ENCODE measurements at regions not wholly inside any gene's neighbourhood (a gene's known extent, or its start where the extent isn't known, plus 50 kb on each side); places are given as distances from the start of the nearest gene placed in this dataset.

DNA sequence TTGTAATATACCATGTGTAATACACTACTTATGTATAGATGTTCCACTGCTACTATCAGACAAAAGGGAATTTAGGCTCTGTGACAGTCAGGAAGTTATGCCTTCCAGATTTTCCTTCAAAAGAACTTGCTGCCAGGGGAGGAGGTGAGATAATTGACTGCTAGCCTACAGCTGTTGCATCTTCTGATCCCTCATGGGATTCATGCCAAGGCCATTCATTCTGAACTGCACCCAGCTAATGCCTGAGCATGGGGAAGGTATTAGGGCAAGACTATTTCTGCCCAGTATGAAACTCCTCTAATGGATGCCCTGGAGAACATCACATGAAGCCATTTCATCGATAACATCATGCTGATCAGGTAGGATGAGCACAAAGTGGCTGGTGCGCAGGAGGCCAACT lies 746.5 kb upstream of the ZNF608 start:
- TF ChIP-seq TAF1 (IDR thresholded peaks at IDR 0.05; ENCODE audit: low read depth) (no peak), YY1 (IDR thresholded peaks at IDR 0.05; ENCODE audit: low read depth) (no peak), NFIC (IDR thresholded peaks at IDR 0.05) (no peak), EGR1 (IDR thresholded peaks at IDR 0.05) (no peak), USF1 (IDR thresholded peaks at IDR 0.05) (no peak), FOXM1 (IDR thresholded peaks at IDR 0.05; ENCODE audit: borderline replicate concordance, low read depth) (no peak), EP300 (IDR thresholded peaks at IDR 0.05; ENCODE audit: borderline replicate concordance) (no peak), RAD21 (IDR thresholded peaks at IDR 0.05; ENCODE audit: low read depth) (no peak), TCF12 (IDR thresholded peaks at IDR 0.05; ENCODE audit: low read depth) (no peak)
- TF ChIP-seq, protein P1, sequence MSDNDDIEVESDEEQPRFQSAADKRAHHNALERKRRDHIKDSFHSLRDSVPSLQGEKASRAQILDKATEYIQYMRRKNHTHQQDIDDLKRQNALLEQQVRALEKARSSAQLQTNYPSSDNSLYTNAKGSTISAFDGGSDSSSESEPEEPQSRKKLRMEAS (IDR thresholded peaks at IDR 0.05), result no peak
